GM12878 (cell line): ENCODE measurements at regions not wholly inside any gene's neighbourhood (a gene's known extent, or its start where the extent isn't known, plus 50 kb on each side); places are given as distances from the start of the nearest gene placed in this dataset.

Experiments
- ATAC-seq: fragments of 200-7000 bp; cut with Tn5 transposase; 3 replicates; pipeline ENCODE4 v1.9.1; 2020; ENCODE audit warnings: mild to moderate bottlenecking, moderate library complexity
- BruUV-seq: library from RNA; stranded (reverse); fragments of 400-500 nt; replicated peaks from 2 replicates; lab custom pipeline; 2021; lab: Mats Ljungman, UMichigan
- CTCF ChIA-PET: fragments of 300-600 bp; sonication (Branson Sonifier 250); formaldehyde crosslinking; extraction: SDS; loops from one replicate; lab custom pipeline; 2021; ENCODE audit warnings: inconsistent platforms; lab: Yijun Ruan, JAX
- POLR2A ChIA-PET: fragments of 350-600 bp; formaldehyde crosslinking; extraction: SDS; loops from one replicate; lab custom pipeline; 2021; ENCODE audit warnings: inconsistent platforms; lab: Charles Lee
- RAD21 ChIA-PET: fragments of 300-600 bp; sonication (Branson Sonifier 250); formaldehyde crosslinking; loops from one replicate; lab custom pipeline; 2023; ENCODE audit warnings: antibody characterized with exemption; ENCODE audit not compliant: unreplicated experiment; lab: Charles Lee
- SMC1A ChIA-PET: fragments of 300-600 bp; sonication (Branson Sonifier 250); formaldehyde crosslinking; loops from one replicate; lab custom pipeline; 2023; ENCODE audit not compliant: unreplicated experiment, uncharacterized antibody; lab: Charles Lee
- DNase-seq: peaks from one replicate; pipeline ENCODE4 v3.0.0-alpha.2; 2011; ENCODE audit warnings: low read depth, low spot score
- FAIRE-seq: peaks from 3 replicates; lab custom pipeline; 2011; peaks lifted over from hg19 to GRCh38; lab: Jason Lieb, UNC
- H2AFZ ChIP-seq: 2 replicates; pipeline ENCODE4 v1.6.0; 2011; ENCODE audit warnings: low read depth, low read length, control low read depth; ENCODE audit not compliant: control insufficient read depth
- H3K27ac ChIP-seq: 2 replicates; pipeline ENCODE4 v1.5.1; 2011; ENCODE audit warnings: control low read depth; ENCODE audit not compliant: control insufficient read depth, insufficient read depth
- H3K27me3 ChIP-seq, 2 experiments: replicated peaks in 1 of 2; 2 replicates each; pipeline versions ENCODE4 v1.6.0 to v1.6.1; 2011; ENCODE audit warnings: low read length in 1 of 2; ENCODE audit not compliant: control insufficient read depth in 2 of 2, insufficient read depth in 2 of 2
- H3K36me3 ChIP-seq, 2 experiments: 2 replicates each; pipeline ENCODE4 v1.5.1; 2011; ENCODE audit warnings: low read length in 1 of 2; ENCODE audit not compliant: control insufficient read depth in 2 of 2, insufficient read depth in 2 of 2
- H3K4me1 ChIP-seq: 2 replicates; pipeline ENCODE4 v1.6.1; 2011; ENCODE audit warnings: mild to moderate bottlenecking, low read length, moderate library complexity, mixed read lengths; ENCODE audit not compliant: control insufficient read depth, insufficient read depth
- H3K4me2 ChIP-seq: 2 replicates; pipeline ENCODE4 v1.6.0; 2011; ENCODE audit warnings: control low read depth; ENCODE audit not compliant: control insufficient read depth, insufficient read depth
- H3K4me3 ChIP-seq: fragments of 200-600 bp; sonication (generic); 2 replicates; pipeline ENCODE4 v1.5.1; 2016
- H3K79me2 ChIP-seq: 2 replicates; pipeline ENCODE4 v1.6.0; 2011; ENCODE audit warnings: low read length; ENCODE audit not compliant: control insufficient read depth, insufficient read depth
- H3K9ac ChIP-seq: 2 replicates; pipeline ENCODE4 v1.8.0; 2011; ENCODE audit warnings: low read length, control low read depth, mixed read lengths; ENCODE audit not compliant: control insufficient read depth, insufficient read depth
- H3K9me3 ChIP-seq: replicated peaks from 3 replicates; pipeline ENCODE4 v1.5.1; 2011; ENCODE audit warnings: mild to moderate bottlenecking, low read length; ENCODE audit not compliant: control insufficient read depth, insufficient read depth
- H4K20me1 ChIP-seq: 2 replicates; pipeline ENCODE4 v1.6.0; 2011; ENCODE audit not compliant: control insufficient read depth, insufficient read depth
- ATF3 ChIP-seq: IDR thresholded peaks from 2 replicates; pipeline ENCODE4 v1.6.1; 2011; ENCODE audit warnings: low read depth, mild to moderate bottlenecking, low read length, moderate library complexity, borderline replicate concordance; ENCODE audit errors: extremely low read depth
- ATF7 ChIP-seq: fragments of 450-650 bp; IDR thresholded peaks from 2 replicates; pipeline ENCODE4 v1.6.1; 2016; ENCODE audit warnings: low read depth, mild to moderate bottlenecking
- E4F1 ChIP-seq: fragments of 450-650 bp; IDR thresholded peaks from 2 replicates; pipeline ENCODE4 v1.6.1; 2018; ENCODE audit warnings: borderline replicate concordance, mild to moderate bottlenecking; ENCODE audit not compliant: partially characterized antibody
- HDAC2 ChIP-seq: fragments of 200-600 bp; sonication (generic); IDR thresholded peaks from 2 replicates; pipeline ENCODE4 v1.6.1; 2017
- HDAC6 ChIP-seq: fragments of 200-600 bp; sonication (generic); IDR thresholded peaks from one replicate; pipeline ENCODE4 v1.8.0; 2017; ENCODE audit warnings: antibody characterized with exemption; ENCODE audit not compliant: unreplicated experiment
- IKZF1 ChIP-seq: fragments of 450-650 bp; conservative IDR thresholded peaks from 2 replicates; pipeline ENCODE4 v1.6.1; 2017; ENCODE audit warnings: antibody characterized with exemption, mild to moderate bottlenecking
- KAT2A ChIP-seq: conservative IDR thresholded peaks from 2 replicates; pipeline ENCODE4 v1.6.1; 2011; ENCODE audit warnings: low read depth, low read length; ENCODE audit not compliant: control insufficient read depth
- NFIC ChIP-seq: IDR thresholded peaks from 2 replicates; pipeline ENCODE4 v1.6.1; 2012; ENCODE audit warnings: low read depth, mild to moderate bottlenecking, inconsistent platforms, low read length, moderate library complexity
- PML ChIP-seq: IDR thresholded peaks from 2 replicates; pipeline ENCODE4 v1.6.1; 2012; ENCODE audit warnings: low read length, inconsistent platforms
- RAD21 ChIP-seq: IDR thresholded peaks from 2 replicates; pipeline ENCODE4 v1.6.1; 2011; ENCODE audit warnings: mild to moderate bottlenecking, low read depth, low read length, moderate library complexity; ENCODE audit not compliant: insufficient read depth
- SPI1 ChIP-seq: IDR thresholded peaks from 2 replicates; pipeline ENCODE4 v1.6.1; 2011; ENCODE audit warnings: low read depth, mild to moderate bottlenecking, low read length, moderate library complexity, borderline replicate concordance; ENCODE audit not compliant: insufficient read depth
- YBX1 ChIP-seq: fragments of 450-650 bp; IDR thresholded peaks from 2 replicates; pipeline ENCODE4 v1.6.1; 2016; ENCODE audit warnings: antibody characterized with exemption
- ZNF384 ChIP-seq: IDR thresholded peaks from 2 replicates; pipeline ENCODE4 v1.6.1; 2012; ENCODE audit warnings: low read depth, mild to moderate bottlenecking, low read length, improper control_type of control experiment, borderline replicate concordance
- ZNF622 ChIP-seq: fragments of 450-650 bp; IDR thresholded peaks from 2 replicates; pipeline ENCODE4 v1.6.1; 2017; ENCODE audit warnings: mild to moderate bottlenecking, inconsistent platforms
- ZSCAN29 ChIP-seq: fragments of 450-650 bp; IDR thresholded peaks from 2 replicates; pipeline ENCODE4 v1.6.1; 2017; ENCODE audit warnings: mild to moderate bottlenecking, moderate library complexity
- whole genome bisulfite sequencing: methylation state at CpG from one replicate; pipeline ENCODE4 v1.1.6; 2016; ENCODE audit warnings: low lambda C conversion rate; ENCODE audit not compliant: insufficient replicate concordance, insufficient coverage; ENCODE audit errors: missing lambda C conversion rate; 5-methylcytosine and 5-hydroxymethylcytosine counted together
- in situ Hi-C: fragments of 300-500 bp; cut with MboI; formaldehyde crosslinking; loops from 9 replicates; pipeline ENCODE4 v1.14.3; 2018; ENCODE audit warnings: mixed read lengths
- intact Hi-C: fragments of 100-400 bp; cut with micrococcal nuclease; formaldehyde crosslinking; loops from one replicate; pipeline ENCODE4 v1.14.2; 2022; ENCODE audit not compliant: unreplicated experiment
- TF ChIP-seq, protein P1 (sequence below): IDR thresholded peaks from 2 replicates; pipeline ENCODE4 v1.6.1; 2011; ENCODE audit warnings: borderline replicate concordance, low read depth, mild to moderate bottlenecking, moderate library complexity, mixed read lengths, low read length; ENCODE audit not compliant: insufficient read depth; ENCODE audit errors: extremely low read length
- TF ChIP-seq, protein P2 (sequence below): IDR thresholded peaks from 2 replicates; pipeline ENCODE4 v1.6.1; 2012; ENCODE audit warnings: low read depth, low read length, improper control_type of control experiment

- FAIRE-seq (no peak), ATAC-seq (no peak), DNase-seq (no peak)
- no TSS peak for BruUV-seq
- no peaks in the 10 kb centered on the region for H3K27me3 ChIP-seq
- H3K9me3 ChIP-seq = no peaks in the 10 kb centered on the region; the same call in 2 of the 3 replicates
- H3K27ac ChIP-seq = no peak overlapping the region
- no peaks in the 10 kb centered on the region for H3K79me2 ChIP-seq
- POLR2A ChIA-PET = no interaction called here
- no peak overlapping the region for H3K4me2 ChIP-seq
- H3K9ac ChIP-seq = no peak overlapping the region
- no peak overlapping the region for H3K4me3 ChIP-seq
- in situ Hi-C loops = no loop called here
- intact Hi-C loops = no loop called here
- CTCF ChIA-PET = no interaction called here
- H3K4me1 ChIP-seq = no peaks in the 10 kb centered on the region
- H4K20me1 ChIP-seq = no peaks in the 10 kb centered on the region
- TF ChIP-seq YBX1 = no peak
- no peak for TF ChIP-seq RAD21
- no peak for TF ChIP-seq ATF3
- TF ChIP-seq, protein P1, sequence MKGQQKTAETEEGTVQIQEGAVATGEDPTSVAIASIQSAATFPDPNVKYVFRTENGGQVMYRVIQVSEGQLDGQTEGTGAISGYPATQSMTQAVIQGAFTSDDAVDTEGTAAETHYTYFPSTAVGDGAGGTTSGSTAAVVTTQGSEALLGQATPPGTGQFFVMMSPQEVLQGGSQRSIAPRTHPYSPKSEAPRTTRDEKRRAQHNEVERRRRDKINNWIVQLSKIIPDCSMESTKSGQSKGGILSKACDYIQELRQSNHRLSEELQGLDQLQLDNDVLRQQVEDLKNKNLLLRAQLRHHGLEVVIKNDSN = no peak
- TF ChIP-seq HDAC6 = no peak
- TF ChIP-seq ATF7 = no peak
- TF ChIP-seq SPI1 = no peak
- TF ChIP-seq, protein P2, sequence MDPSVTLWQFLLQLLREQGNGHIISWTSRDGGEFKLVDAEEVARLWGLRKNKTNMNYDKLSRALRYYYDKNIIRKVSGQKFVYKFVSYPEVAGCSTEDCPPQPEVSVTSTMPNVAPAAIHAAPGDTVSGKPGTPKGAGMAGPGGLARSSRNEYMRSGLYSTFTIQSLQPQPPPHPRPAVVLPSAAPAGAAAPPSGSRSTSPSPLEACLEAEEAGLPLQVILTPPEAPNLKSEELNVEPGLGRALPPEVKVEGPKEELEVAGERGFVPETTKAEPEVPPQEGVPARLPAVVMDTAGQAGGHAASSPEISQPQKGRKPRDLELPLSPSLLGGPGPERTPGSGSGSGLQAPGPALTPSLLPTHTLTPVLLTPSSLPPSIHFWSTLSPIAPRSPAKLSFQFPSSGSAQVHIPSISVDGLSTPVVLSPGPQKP = no peak
- no peak for TF ChIP-seq ZNF384
- no peak for TF ChIP-seq ZSCAN29
- TF ChIP-seq HDAC2 = no peak
- TF ChIP-seq KAT2A = no peak
- TF ChIP-seq IKZF1 = no peak
- no peak for TF ChIP-seq ZNF622
- TF ChIP-seq NFIC = no peak
- TF ChIP-seq PML = no peak
- TF ChIP-seq E4F1 = no peak
- RAD21 ChIA-PET = no interaction called here
- H3K36me3 ChIP-seq = no peaks in the 10 kb centered on the region
- WGBS = 51% methylated on average over 5 of the region's 5 CpGs
- SMC1A ChIA-PET = interaction anchor here (1.5 kb wide), 1 partner anchor 11 kb away, joined by 6 read pairs; no protein-coding TSS in a partner anchor
- no peak overlapping the region for H2AFZ ChIP-seq
These were observed 437.9 kb upstream of the BOD1L1 start for GRCh38 chr4:14065406-14065805.
